GM18508 (cell line): ENCODE measurements at regions not wholly inside any gene's neighbourhood (a gene's known extent, or its start where the extent isn't known, plus 50 kb on each side); places are given as distances from the start of the nearest gene placed in this dataset.

Experiments
- ATAC-seq: cut with Tn5 transposase; IDR thresholded peaks from one replicate; pipeline ENCODE4 v1.9.1; 2021; ENCODE audit warnings: moderate number of reproducible peaks; ENCODE audit not compliant: insufficient read depth, unreplicated experiment

DNA sequence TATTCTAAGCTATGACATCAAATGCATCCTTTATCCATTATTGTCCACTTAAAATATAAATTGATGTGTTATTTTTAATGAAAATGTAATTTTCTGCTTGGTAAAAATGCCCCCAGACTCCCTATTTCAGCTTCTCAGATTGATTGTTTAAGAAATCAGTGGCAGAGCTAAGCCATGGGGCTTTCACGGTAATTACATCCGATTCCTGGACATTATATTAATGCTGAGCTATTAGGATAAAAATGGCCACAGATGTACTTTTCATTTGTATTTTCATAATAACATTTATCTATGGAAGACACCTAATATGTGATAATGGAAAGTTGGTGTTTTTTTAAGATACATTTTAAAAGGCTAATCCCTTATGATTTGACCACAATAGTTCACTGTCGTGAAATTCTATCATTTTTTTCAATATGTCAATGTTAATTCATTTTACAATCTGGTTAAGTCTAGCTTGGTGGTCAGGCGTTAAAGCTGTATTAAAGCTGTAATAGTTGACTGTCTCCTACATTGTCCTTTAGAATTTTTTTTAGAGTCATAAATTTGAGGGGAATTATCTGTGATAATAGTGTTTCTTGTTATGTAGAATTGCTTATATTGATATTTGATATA, 229.0 kb upstream of the UBE2E3 start:
- no peak for ATAC-seq

DNA sequence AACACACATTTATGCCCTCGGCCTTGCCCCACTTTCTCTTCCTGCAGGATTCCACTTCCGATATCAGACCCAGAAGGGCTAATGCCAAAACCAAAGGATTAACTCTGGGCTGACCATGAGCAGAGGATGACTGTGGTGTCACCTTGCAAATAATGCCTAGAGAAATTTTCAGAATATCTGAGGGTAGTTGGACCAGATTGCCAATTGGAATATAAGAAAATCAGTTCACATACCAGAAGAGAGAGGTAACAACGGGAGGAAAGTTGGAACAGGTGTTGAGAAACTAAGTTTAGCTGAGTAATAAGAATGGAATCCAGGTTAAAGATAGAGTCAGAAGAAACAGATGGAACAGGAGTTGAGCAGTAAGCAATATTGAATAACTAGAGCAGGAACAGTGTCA, 232.7 kb upstream of the UBE2E3 start:
- ATAC-seq: no peak

DNA sequence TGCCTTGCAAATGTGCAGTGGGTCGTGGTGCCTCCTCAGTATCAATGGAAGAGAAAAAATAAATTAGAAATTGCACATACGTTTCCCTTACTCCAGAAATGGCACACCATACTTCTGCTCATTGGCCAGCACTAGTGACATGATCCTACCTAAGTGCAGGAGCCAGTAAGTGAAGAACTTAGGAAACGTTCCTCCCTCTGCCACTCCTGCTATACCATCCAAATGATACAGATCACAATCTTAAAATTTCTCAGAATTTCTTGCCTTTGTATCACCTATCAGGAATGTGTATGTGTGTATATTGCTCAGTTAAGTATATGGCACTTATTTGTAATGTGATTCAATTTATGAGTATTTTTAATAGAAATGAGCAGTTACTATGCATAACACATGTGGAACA, 237.0 kb upstream of the UBE2E3 start:
- no peak for ATAC-seq

DNA sequence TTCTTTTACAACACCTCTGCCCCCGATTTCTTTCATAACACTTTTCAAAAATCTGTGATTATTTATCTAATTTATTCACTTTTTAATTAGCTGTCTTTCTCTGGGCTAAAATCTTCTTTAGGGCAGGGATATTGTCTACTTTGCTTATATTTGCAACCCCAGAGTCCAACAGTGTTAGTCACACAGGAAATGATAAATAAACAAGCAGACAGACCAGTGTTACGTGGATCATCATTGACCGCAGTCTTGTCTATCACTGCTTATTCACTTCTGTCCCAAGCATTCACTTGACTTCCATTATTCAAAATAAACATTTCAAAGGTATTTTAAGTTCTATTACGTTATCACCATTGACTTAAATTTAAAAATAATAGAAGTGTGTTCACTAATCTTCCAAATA, 237.6 kb upstream of the UBE2E3 start:
- ATAC-seq: no peak

DNA sequence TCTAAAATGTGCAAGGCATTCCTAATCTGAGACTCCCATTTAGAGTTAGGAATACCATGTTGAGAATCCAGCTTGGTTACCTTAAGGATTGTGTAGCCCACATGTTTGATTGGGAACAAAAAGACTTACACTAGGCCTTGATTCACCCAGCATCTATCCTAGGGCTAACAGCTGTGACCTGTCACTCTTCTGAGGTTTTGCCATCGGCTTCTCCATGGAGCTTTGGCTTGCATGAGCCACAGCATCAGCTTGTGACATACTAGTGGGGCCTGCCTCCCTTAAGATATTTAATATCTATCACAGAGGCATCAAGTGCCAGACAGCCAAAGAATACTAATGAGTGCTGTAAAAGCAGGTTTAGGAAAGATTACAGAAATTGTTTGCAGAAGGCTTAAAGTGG, 241.3 kb upstream of the UBE2E3 start:
- no peak for ATAC-seq

DNA sequence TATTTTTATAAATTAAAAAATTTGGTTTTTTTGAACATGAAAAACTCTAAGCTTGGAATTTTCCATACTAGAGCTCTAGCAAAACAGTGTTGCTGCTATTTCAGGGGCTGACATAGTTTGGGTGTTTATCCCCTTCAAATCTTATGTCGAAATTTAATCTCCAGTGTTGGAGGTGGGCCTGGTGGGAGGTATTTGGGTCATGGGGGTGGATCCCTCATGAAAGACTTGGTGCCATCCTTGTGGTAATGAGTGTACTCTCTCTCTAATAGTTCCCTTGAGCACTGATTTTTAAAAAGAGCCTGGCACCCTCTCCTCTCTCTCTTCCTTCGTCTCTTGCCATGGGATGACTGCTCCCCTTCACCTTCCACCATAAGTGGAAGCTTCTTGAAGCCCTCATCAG, 244.6 kb upstream of the UBE2E3 start:
- ATAC-seq: no peak

DNA sequence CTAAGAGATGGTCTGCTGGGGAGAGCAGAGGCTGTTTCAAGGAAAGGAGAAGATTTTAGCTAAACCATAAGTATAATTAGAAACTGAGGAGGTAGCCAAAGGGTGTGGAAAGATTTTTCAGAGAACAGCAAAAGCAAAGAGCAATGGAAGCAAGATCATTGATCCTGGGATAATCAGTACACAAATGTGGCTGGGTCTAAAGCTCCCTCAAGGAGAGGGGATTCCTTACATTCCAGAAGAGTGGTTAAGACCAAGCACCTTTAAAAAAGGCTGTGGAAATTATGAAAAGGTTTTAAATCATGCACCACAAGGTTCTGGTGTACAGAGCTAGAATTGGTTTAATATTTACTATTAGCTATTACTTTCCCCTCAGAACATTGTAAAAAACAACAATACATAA, 246.0 kb upstream of the UBE2E3 start:
- ATAC-seq: no peak

DNA sequence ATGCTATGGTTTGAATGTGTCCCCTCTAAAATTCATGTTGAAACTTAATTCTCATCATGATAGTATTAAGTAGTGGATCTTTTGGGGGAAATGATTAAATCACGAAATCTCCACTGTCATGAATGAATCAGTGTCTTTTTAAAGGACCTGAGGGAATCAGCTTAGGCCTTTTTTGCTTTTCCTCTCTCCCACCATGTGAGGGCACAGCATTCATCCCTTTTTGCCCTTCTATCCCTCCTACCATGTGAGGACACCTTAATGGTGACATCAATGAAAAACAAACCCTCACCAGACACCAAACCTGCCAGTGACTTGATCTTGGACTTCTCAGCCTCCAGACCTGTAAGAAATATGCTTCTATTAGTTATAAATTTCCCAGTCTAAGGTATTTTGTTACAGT, 247.1 kb upstream of the UBE2E3 start:
- ATAC-seq: no peak

DNA sequence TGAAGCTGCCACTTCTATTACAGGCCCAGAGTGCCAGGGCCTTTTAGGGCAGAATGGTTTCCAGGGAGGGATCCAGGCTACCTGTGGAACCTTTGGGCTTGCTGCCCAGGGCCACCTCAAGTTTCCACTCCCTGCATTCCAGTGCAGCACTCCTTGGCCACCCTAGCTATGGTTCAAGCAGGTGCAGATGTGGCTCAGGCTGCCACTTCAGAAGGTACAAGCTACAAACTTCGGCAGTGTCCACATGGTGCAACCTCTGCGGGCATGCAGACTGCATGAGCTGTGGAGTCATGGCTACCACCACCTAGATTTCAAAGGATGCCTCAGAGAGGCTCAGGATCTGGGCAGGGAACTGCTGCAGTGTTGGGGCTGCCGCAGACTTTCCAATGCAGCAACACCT, 248.1 kb upstream of the UBE2E3 start:
- no peak for ATAC-seq

DNA sequence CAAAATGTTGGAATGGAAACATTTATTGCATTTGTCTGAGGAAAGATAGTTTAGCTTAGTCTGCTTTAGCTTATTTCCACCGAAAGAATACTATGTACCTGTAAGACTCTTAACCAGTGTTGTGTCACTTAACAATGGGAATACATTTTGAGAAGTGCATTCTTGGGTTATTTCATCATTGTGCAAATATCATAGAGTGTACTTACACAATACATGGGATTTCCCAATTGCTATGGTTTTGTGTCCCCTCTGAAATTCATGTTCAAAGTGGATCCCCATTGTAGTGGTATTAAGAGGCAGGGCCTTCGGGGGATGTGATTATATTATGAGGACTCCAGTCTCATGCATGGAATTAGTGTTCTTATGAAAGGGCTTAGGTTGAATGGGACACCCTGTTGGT, 249.4 kb upstream of the UBE2E3 start:
- ATAC-seq: no peak

DNA sequence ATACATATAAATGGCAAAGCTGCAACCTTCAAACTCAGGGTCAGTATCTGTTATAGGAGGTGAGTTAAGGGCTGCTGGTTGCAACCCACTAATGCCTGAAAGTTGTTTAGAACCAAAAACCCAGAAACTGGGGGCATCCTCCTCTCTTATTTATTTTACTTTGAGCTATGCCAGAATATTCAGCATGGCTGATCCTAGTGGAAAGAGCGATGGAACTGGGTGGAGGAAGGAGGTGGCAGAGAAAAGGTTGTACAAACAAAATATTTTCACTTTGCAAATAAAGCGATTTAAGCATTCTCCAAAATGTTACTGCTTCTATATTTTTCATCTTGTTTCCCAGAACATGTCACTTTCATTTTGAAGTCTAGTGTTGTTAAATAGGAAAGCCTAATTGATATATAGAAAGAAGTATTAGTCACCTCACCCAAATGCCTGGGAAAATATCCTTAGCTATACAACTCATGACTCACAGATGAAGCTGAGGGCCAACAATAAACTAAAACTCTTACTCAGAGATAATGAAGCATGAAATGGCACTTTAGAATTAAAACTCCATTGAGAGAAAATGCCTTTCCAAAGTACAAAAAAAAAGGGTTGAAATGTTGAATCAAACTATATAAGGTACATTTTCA, 251.4 kb upstream of the UBE2E3 start:
- ATAC-seq: no peak

DNA sequence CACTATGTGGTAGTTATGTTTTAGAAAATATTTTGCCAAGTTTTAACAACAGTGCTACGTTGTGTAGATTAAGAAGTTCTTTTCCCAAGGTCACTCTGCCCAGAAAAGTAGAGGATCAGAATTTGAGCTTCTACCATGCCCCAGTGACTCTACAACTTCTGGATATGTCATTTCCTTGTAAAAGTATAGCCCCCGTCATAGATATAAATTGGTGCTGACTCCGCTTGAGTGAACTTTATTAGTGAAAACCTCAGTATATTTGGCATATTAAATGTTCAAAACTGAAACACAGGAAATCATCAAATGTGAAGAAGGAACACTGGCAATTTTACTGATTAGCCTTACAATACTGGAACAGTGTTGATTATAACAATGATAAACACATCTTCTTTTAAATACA, 256.7 kb upstream of the UBE2E3 start:
- ATAC-seq: no peak

DNA sequence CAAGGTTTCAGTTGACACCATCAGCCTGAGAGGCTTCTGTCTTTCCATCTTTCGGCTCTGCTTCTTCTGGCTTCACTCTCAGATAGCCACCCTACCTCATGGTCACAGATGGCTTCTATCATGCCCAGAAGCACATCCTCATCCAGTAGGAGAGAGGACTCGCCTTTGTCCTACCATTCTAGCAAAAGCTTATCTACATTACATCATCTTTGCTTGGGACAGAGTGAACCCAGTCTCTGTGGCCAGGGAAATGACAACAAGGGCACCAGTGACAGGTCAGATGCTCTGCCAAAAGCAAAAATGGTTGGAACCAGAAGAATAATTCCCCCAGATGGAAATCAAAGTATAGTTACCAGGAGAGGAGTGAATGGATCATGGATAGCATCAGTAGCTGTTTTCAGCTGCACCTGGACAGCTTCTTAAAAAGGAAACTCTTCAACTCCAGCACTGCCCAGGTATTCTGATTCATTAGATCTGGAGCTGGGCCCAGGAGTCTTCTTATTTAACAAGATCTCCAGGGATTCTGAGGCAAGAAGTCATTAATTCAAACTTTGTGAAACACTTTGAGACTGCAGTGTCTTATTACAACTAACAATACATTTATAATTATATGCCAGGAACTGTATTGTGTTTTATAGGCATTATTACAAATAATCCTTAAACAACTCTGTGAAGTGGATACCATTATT, 257.7 kb upstream of the UBE2E3 start:
- no peak for ATAC-seq

DNA sequence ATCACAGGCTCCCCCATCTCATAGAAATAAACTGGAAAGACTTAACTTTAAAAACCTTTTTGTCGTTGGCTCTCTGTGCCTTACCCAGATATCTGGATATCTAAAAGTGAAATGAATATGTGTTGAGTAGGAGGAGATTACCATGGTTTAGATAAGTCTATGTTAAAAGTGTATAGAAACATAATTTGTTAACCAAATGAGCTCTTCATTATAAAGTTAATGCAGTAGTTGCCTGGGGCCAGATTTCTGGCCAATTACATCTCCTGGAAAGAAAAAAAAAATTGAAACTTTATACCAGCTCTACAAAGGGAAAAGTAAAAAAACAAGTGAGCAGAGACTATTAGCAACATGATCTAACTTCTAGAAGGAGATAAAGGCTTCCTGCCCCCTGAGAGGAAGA, 259.6 kb upstream of the UBE2E3 start:
- no peak for ATAC-seq

DNA sequence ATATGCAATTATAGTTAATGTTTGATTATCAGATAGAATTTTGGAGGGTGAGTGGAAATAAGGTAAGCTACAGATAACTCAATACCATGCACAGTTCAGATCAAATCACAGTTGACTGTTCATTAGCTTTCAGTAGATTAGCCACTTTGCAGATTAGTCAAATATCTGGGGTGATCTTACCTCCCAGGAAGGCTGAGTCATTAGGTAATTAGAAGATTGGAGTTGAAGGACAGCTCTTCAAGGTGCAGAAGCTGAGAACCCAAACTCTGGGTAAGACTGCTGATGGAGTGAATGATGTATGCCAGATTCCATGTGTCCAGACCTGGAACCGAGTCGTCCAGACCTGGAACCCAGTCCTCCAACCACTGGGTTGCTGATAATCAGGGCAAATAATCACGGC, 262.8 kb upstream of the UBE2E3 start:
- no peak for ATAC-seq

DNA sequence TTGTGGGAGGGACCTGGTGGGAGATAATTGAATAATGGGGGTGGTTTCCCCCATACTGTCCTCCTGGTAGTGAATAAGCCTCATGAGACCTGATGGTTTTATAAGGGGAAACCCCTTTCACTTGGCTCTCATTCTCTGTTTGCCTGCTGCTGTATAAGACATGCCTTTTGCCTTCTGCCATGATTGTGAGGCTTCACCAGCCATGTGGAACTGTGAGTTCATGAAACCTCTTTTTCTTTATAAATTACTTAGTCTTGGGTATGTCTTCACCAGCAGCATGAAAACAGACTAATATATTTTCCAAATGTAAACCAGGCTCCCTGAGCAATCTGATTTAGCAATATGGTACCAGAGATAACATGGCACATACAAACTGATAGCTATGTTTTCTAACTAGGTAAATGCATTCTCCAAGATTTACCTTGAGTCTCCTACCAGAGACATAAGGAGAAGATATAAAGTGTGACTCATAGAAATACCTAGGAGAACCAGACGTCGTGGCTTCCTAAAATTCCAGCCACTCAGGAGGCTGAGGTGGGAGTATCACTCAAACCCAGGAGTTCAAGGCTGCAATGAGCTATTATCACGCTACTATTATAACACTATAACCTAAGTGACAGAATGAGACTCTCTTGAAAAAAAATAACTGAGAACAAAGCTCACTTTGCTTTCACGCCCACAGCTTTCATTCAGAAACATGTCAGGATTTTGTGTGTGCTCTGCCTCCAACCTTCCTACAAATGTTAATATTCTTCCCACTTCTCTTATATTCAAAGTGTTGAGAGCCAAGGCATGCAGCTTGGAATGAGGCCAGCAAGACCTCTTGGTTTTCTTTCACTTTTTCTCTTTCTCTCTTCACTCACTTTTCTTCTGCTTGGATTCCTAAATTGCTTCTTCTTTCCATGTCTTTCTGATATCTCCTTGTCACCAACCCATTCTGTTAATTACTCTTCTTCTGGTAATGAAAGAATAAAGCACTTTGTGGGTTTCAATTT, 263.9 kb upstream of the UBE2E3 start:
- no peak for ATAC-seq

DNA sequence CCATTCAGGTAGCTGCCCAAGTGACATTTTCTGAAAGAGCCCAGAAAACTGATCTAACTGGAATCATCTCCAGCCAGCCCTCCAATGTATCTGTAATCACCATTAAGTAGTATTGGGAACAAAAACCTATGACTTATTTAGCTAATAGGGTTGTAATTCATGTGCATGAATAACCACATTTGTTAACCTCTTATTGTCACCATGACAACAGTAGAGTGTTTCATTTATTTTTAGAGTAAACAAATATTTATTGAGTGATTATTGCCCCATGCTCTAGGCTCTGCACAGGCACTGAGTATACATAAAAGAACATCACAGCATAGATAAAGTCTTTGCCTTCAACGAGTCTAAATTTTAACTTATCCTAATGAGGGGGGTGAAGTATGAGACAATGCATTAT, 265.4 kb upstream of the UBE2E3 start:
- ATAC-seq: no peak

DNA sequence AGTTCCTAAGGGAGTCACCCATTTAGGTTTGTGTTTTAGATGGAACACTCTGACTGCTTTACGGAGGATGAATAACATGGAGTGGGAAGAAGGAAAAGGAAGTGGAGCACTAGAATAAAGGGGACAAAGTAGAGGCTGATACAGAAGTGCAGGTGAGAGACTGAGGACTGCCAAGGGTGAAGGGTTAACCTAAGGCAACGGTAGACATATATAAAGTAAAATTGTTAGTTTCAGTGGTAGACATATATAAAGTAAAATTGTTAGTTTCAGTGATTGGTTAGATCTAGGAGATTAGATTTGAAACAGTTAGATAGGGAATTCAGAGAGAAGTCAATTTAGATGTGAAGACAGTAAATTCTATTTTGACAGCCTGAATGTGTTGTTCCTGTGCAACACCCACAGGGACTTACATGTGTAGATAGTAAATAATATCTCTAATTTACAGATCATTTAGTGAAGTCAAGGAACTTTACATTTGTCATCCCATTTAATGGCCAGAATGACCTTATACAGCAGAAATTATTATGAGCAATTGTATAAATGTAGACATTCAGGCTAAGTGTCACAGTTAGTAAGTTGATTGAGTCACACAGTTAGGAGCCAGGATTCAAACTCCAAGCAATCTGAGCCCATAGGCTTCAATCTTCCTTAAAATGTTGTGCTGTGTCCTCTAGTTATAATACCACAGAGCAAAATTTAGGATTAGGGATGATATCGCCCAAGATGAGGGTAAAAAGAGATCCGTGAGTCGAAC, 270.8 kb upstream of the UBE2E3 start:
- ATAC-seq: no peak

DNA sequence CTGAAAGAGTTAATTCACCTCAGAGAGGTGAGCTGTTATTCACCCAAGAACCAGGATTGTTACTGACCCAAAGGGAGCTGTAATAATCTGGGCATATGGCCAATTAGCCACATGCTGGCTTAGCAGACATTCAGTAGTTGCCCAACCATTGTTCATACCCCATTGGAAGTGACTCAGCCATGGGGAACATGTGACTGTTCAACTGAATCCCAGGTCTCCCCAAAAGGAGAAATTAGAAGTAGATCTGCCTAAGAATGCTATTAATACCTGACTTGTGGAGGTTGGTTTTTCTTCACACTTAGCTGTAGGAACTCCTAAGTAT, 272.6 kb upstream of the UBE2E3 start:
- ATAC-seq: no peak

DNA sequence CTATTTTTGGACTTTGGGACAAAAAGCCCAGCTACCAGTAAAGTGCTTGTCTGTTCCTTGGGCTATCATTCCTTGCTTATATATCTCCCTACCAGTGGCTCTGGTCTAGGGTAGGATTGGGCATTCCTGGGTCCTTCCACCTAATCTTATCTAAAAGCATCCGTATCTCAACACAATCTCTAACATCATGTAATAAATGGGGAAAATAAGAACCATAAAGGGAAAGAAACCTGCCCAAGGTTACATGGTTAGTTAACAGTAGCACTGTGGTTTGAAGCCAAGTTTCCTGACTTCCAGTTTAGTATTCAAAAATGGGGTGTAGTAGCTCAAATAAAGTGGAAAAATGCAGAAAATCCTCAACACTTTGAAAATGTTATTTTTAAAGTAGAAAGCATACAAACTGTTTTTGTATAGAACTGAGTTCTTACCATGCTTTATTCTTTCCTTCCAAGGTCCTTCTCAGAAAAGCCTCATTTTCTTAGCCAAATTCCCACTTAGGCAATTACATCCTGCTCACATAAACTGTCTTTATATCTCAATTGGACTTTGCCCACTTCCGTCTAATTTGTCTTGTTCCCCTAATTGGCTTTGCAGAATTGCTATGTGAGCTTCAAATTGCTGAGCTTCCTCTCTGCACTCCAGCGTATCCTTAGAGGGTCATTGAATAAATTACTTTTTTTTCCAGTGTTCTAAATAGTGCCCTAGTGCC, 273.1 kb upstream of the UBE2E3 start:
- no peak for ATAC-seq
